NCI-H345 (cell line): ENCODE measurements at regions not wholly inside any gene's neighbourhood (a gene's known extent, or its start where the extent isn't known, plus 50 kb on each side); places are given as distances from the start of the nearest gene placed in this dataset.
A peak's percentile ranks its signal among the peaks of the same experiment; 100 is the strongest.

ENCODE experiments used
- DNase-seq: peaks from one replicate; lab custom pipeline; 2025; lab: John Stamatoyannopoulos, UW

GRCh38 chr1:116262995-116263385, 110.1 kb upstream of the ATP1A1 start:
- DNase-seq: no peak

- no peak for DNase-seq
Measured at GRCh38 chr1:116265931-116266863, 106.8 kb upstream of the ATP1A1 start.

GRCh38 chr1:116266864-116267212, 106.2 kb upstream of the ATP1A1 start:
- DNase-seq: no peak

GRCh38 chr1:116268211-116268610, 104.8 kb upstream of the ATP1A1 start:
- no peak for DNase-seq

GRCh38 chr1:116270316-116271057, 102.6 kb upstream of the ATP1A1 start:
- no peak for DNase-seq

GRCh38 chr1:116273042-116273783, 99.8 kb upstream of the ATP1A1 start:
- no peak for DNase-seq

- no peak for DNase-seq
Measured at GRCh38 chr1:116276532-116276931, 96.5 kb upstream of the ATP1A1 start.

- no peak for DNase-seq
Measured at GRCh38 chr1:116277840-116278540, 95.1 kb upstream of the ATP1A1 start.

- DNase-seq: no peak
Measured at GRCh38 chr1:116278541-116278866, 94.5 kb upstream of the ATP1A1 start.

GRCh38 chr1:116279715-116280114, 93.3 kb upstream of the ATP1A1 start:
- DNase-seq: no peak

GRCh38 chr1:116284819-116285390, 88.1 kb upstream of the ATP1A1 start:
- no peak for DNase-seq

- no peak for DNase-seq
Measured at GRCh38 chr1:116286541-116286971, 86.5 kb upstream of the ATP1A1 start.

- DNase-seq: no peak
Measured at GRCh38 chr1:116287341-116288200, 85.5 kb upstream of the ATP1A1 start.

GRCh38 chr1:116288201-116288598, 84.8 kb upstream of the ATP1A1 start:
- no peak for DNase-seq

GRCh38 chr1:116289193-116289592, 83.9 kb upstream of the ATP1A1 start:
- DNase-seq: no peak

GRCh38 chr1:116290085-116290705, 82.8 kb upstream of the ATP1A1 start:
- no peak for DNase-seq

- DNase-seq: no peak
Measured at GRCh38 chr1:116291024-116291423, 82.0 kb upstream of the ATP1A1 start.

- peak; percentile 55 for DNase-seq
Measured at GRCh38 chr1:116292929-116293725, 79.9 kb upstream of the ATP1A1 start.

- DNase-seq: no peak
Measured at GRCh38 chr1:116297495-116298212, 75.4 kb upstream of the ATP1A1 start.
